ENCODE measurements at regions not wholly inside any gene's neighbourhood (a gene's known extent, or its start where the extent isn't known, plus 50 kb on each side); places are given as distances from the start of the nearest gene placed in this dataset.

- TF ChIP-seq CTCF (IDR thresholded peaks at IDR 0.05; ENCODE audit: low read length) (no peak), EZH2 (optimal IDR thresholded peaks at IDR 0.05; ENCODE audit: low read depth, low read length) (no peak)
Observed at GRCh38 chr9:79936336-79936735, 364.6 kb downstream of the TLE4 start.
